A549 (cell line): ENCODE measurements at regions not wholly inside any gene's neighbourhood (a gene's known extent, or its start where the extent isn't known, plus 50 kb on each side); places are given as distances from the start of the nearest gene placed in this dataset.

Experiments used
- ATAC-seq, 2 experiments: fragments of 200-7000 bp in 1 of 2; fragments of >200 bp in 1 of 2; cut with Nextera tagmentation in 1 of 2; cut with Tn5 transposase in 1 of 2; 3 replicates each; pipeline versions ENCODE4 v1.8.0 to v1.9.1; 2018 to 2020; ENCODE audit warnings: mild to moderate bottlenecking in 1 of 2, moderate library complexity in 1 of 2
- CTCF ChIA-PET: fragments of 300-600 bp; sonication (Branson Sonifier 250); formaldehyde crosslinking; extraction: SDS; loops from one replicate; lab custom pipeline; 2021; ENCODE audit warnings: antibody characterized with exemption, inconsistent platforms; lab: Yijun Ruan, JAX
- POLR2A ChIA-PET: fragments of 350-600 bp; formaldehyde crosslinking; extraction: SDS; loops from one replicate; lab custom pipeline; 2021; ENCODE audit warnings: antibody characterized with exemption, inconsistent platforms; lab: Yijun Ruan, JAX
- DNase-seq, 2 experiments: peaks; one replicate each; pipeline versions ENCODE4 v3.0.0 to v3.0.0-alpha.2; 2011 to 2016; ENCODE audit warnings: low read depth in 1 of 2, low spot score in 1 of 2
- FAIRE-seq: peaks from 2 replicates; lab custom pipeline; 2011; peaks lifted over from hg19 to GRCh38; lab: Jason Lieb, UNC
- H3K27ac ChIP-seq, 2 experiments: fragments of >200 bp; sonication (Bioruptor Twin); formaldehyde crosslinking; 3 replicates each; pipeline ENCODE4 v1.5.1; 2016 to 2017
- H3K4me1 ChIP-seq: fragments of >200 bp; sonication (Bioruptor Twin); formaldehyde crosslinking; 3 replicates; pipeline ENCODE4 v1.6.1; 2016
- H3K4me2 ChIP-seq: fragments of >200 bp; sonication (Bioruptor Twin); formaldehyde crosslinking; 3 replicates; pipeline ENCODE4 v1.6.1; 2016
- H3K4me3 ChIP-seq: fragments of >200 bp; sonication (Bioruptor Twin); formaldehyde crosslinking; 3 replicates; pipeline ENCODE4 v1.5.1; 2016
- H3K9me3 ChIP-seq: fragments of >200 bp; sonication (Bioruptor Twin); formaldehyde crosslinking; 3 replicates; pipeline ENCODE4 v1.6.1; 2016
- ESRRA ChIP-seq: fragments of 150-350 bp; IDR thresholded peaks from 2 replicates; pipeline ENCODE4 v1.6.1; 2014; ENCODE audit warnings: mild to moderate bottlenecking, low read length, borderline replicate concordance
- GATA3 ChIP-seq: IDR thresholded peaks from 2 replicates; pipeline ENCODE4 v1.6.1; 2012; ENCODE audit warnings: borderline replicate concordance
- HOXA7 ChIP-seq: fragments of 250-450 bp; sonication (Bioruptor Pico); IDR thresholded peaks from 2 replicates; pipeline ENCODE4 v1.5.0; 2020; ENCODE audit warnings: mild to moderate bottlenecking, moderate library complexity
- HOXB5 ChIP-seq: fragments of 250-450 bp; sonication (Bioruptor Pico); IDR thresholded peaks from 2 replicates; pipeline ENCODE4 v1.5.0; 2020; ENCODE audit warnings: mild to moderate bottlenecking, moderate library complexity
- KDM5A ChIP-seq: fragments of 200-600 bp; sonication (generic); IDR thresholded peaks from 2 replicates; pipeline ENCODE4 v1.6.1; 2016; ENCODE audit warnings: antibody characterized with exemption, mild to moderate bottlenecking
- PHF8 ChIP-seq: fragments of 200-600 bp; sonication (generic); IDR thresholded peaks from 2 replicates; pipeline ENCODE4 v1.6.1; 2016; ENCODE audit warnings: low read depth, mild to moderate bottlenecking, antibody characterized with exemption, moderate library complexity, borderline replicate concordance
- ZC3H11A ChIP-seq: fragments of 450-650 bp; IDR thresholded peaks from 2 replicates; pipeline ENCODE4 v1.6.1; 2014; ENCODE audit warnings: antibody characterized with exemption, mild to moderate bottlenecking
- ZFP36 ChIP-seq: fragments of 450-650 bp; IDR thresholded peaks from 2 replicates; pipeline ENCODE4 v1.6.1; 2014; ENCODE audit warnings: borderline replicate concordance; ENCODE audit not compliant: partially characterized antibody
- WGBS: methylation state at CpG from one replicate; pipeline ENCODE4 v1.1.6; 2017; ENCODE audit errors: missing lambda C conversion rate; 5-methylcytosine and 5-hydroxymethylcytosine counted together
- TF ChIP-seq, protein P1 (sequence below): fragments of 450-650 bp; IDR thresholded peaks from 2 replicates; pipeline ENCODE4 v1.6.1; 2014; ENCODE audit warnings: antibody characterized with exemption
- TF ChIP-seq, protein P2 (sequence below): fragments of >200 bp; sonication (Bioruptor Twin); formaldehyde crosslinking; IDR thresholded peaks from 3 replicates; pipeline ENCODE4 v1.6.1; 2016
- TF ChIP-seq, protein P3 (sequence below): fragments of >200 bp; sonication (Bioruptor Twin); formaldehyde crosslinking; IDR thresholded peaks from 3 replicates; pipeline ENCODE4 v1.5.1; 2016

DNA sequence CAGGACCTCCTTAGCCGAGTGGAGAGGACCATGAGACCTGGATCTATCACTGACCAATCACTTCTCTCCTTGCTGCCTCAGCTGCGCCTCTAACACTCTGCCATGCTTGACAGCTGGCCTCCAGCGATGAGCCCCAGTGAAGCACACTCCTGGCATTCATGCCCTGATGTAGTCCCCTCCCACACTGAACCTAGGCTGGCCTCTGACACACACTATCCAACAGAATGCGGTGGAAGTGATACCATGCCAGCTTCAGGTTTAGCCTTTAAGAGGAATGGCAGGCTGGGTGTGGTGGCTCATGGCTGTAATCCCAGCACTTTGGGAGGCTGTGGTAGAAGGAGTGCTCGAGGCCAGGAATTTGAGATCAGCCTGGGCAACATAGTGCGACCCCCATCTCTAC lies 73.7 kb upstream of the LAPTM4A start:
- TF ChIP-seq GATA3: no peak
- no peak for TF ChIP-seq HOXA7 (CRISPR knock-in tag)
- TF ChIP-seq ESRRA: no peak
- no peak for TF ChIP-seq HOXB5 (CRISPR knock-in tag)
- TF ChIP-seq, all 56 proteins: peak for 0
- no peak for FAIRE-seq
- POLR2A ChIA-PET: no interaction called here
- no peaks in the 10 kb centered on the region for H3K4me1 ChIP-seq
- no peak overlapping the region for H3K4me3 ChIP-seq
- H3K9me3 ChIP-seq: no peaks in the 10 kb centered on the region
- CTCF ChIA-PET: interaction anchor here (1.2 to 8.1 kb wide), 5 partner anchors 9 to 166 kb away, joined by 3 to 69 read pairs (median 5); partner anchors contain the start of gene SDC1
- no peak for DNase-seq
- WGBS: 80% methylated on average over 6 of the region's 6 CpGs
- no peak overlapping the region for H3K4me2 ChIP-seq
- H3K27ac ChIP-seq: no peak overlapping the region
- peak in 1 of 2 experiments; percentile 8; a peak in 1 of 6 replicates for ATAC-seq

DNA sequence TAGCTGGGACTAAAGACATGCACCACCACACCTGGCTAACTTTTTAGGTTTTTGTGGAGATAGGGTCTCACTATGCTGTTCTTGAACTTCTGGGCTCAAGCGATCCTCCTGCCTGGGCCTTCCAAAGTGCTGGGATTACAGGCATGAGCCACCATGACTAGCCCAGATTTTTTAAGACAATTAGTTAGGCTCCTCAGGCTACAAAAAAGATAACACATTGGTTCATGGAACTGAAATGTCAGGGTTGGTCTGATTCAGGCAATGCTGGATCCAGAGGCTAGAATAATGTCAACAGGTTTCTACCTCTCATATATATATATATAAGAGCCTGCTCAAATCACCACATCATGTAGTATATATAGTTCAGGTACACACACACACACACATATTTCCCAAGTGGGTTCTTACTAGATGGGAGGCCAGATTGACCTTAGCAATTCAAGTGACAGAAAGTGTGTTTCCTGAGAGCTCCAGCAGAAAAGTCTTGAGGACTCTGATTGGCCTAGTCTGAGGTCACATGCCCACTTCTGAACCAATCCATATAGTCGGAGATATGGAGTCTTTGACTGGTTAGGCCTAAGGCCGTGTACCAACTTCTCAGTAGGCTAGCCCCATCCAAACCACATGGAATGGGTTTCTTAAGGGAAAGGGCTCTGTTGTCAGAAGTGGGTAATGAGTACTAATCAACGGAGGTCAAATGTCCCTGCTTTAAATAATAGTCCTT lies 72.6 kb upstream of the LAPTM4A start:
- Histone ChIP-seq H3K4me1 (no peaks in the 10 kb centered on the region), H3K4me2 (no peak overlapping the region), H3K9me3 (no peaks in the 10 kb centered on the region), H3K27ac (no peak overlapping the region), H3K4me3 (no peak overlapping the region)
- ATAC-seq (peak in 1 of 2 experiments; percentile 49; a peak in 3 of 6 replicates), FAIRE-seq (no peak), DNase-seq (no peak)
- ChIA-PET CTCF (interaction anchor here (1.3 to 8.1 kb wide), 4 partner anchors 12 to 102 kb away, joined by 3 to 69 read pairs (median 12); partner anchors contain the start of gene SDC1), POLR2A (no interaction called here)
- WGBS: 81% methylated on average over 4 of the region's 4 CpGs
- no peak for TF ChIP-seq ZFP36
- TF ChIP-seq PHF8: no peak
- TF ChIP-seq, protein P1, sequence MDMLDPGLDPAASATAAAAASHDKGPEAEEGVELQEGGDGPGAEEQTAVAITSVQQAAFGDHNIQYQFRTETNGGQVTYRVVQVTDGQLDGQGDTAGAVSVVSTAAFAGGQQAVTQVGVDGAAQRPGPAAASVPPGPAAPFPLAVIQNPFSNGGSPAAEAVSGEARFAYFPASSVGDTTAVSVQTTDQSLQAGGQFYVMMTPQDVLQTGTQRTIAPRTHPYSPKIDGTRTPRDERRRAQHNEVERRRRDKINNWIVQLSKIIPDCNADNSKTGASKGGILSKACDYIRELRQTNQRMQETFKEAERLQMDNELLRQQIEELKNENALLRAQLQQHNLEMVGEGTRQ: peak; percentile 73
- no peak for TF ChIP-seq KDM5A

DNA sequence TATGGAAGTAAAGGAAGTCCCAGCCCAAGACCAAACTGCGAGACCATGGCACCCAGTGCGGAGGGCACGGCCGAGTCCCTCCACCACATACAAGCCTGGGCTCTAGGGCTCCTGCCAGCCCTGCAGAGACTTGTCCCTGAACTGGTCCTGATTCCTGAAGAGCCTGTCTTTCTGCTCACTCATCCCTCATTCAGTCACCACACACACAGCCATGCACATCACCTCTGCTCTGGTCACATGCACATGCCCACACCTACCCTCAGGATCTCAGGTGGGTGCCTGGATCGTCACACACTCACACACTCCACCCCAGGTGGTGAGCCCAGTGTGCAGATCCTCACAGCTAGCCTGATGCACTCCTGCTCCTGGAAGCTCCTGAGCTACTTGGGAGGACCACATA lies 71.4 kb upstream of the LAPTM4A start:
- Histone ChIP-seq H3K4me1 (no peaks in the 10 kb centered on the region), H3K4me2 (no peak overlapping the region), H3K9me3 (no peaks in the 10 kb centered on the region), H3K27ac (no peak overlapping the region), H3K4me3 (no peak overlapping the region)
- TF ChIP-seq, protein P2, sequence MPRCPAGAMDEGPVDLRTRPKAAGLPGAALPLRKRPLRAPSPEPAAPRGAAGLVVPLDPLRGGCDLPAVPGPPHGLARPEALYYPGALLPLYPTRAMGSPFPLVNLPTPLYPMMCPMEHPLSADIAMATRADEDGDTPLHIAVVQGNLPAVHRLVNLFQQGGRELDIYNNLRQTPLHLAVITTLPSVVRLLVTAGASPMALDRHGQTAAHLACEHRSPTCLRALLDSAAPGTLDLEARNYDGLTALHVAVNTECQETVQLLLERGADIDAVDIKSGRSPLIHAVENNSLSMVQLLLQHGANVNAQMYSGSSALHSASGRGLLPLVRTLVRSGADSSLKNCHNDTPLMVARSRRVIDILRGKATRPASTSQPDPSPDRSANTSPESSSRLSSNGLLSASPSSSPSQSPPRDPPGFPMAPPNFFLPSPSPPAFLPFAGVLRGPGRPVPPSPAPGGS: no peak
- TF ChIP-seq ZC3H11A: no peak
- no peak for TF ChIP-seq GATA3
- TF ChIP-seq HOXB5 (CRISPR knock-in tag): no peak
- no peak for TF ChIP-seq PHF8
- ChIA-PET POLR2A (no interaction called here), CTCF (interaction anchor here (1.3 to 8.1 kb wide), 3 partner anchors 13 to 68 kb away, joined by 3 to 69 read pairs (median 3); no protein-coding TSS in a partner anchor)
- DNase-seq (no peak), FAIRE-seq (no peak), ATAC-seq (peak; percentile 25 to 27; a peak in 4 of 6 replicates)
- 84% methylated on average over 5 of the region's 5 CpGs for WGBS

DNA sequence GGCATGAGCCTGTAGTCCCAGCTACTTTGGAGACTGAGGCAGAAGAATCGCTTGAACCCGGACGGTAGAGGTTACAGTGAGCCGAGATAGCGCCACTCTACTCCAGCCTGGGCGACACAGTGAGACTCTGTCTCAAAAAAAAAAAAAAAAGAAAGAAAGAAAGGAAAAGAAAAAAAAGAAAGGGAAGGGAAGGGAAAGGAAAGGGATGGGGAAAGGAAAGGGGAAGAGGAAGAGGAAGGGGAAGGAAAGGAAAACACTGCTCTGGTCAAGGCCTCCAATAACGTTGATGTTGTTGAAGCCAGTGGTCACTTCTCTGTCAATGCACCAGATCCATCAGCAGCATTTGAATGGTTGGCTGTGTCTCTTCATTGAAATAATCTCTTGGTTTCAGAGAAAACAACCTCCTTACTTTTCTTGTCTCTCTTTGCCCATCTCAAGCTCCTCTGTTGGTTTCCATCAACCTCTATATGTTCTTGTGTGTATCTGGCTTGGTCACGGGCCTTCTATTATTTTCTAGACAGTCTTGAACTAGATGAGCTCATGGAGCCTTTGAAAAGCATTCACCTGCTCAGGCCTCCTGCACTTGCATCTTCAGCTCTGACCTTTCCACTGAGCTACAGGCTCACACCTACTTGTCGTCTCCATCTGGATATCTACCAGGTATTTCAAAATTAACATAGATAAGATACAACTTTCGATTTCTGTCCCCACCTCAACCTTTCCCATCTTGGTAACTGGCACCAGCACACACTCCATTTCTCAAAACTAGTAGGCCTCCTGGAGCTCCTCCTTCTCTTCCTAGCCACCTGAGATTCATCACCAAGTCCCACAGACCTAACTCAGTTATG lies 69.4 kb upstream of the LAPTM4A start:
- no peak for DNase-seq
- POLR2A ChIA-PET: no interaction called here
- WGBS: 82% methylated on average over 10 of the region's 10 CpGs
- Histone ChIP-seq H3K4me2 (no peak overlapping the region), H3K9me3 (no peaks in the 10 kb centered on the region)
- TF ChIP-seq, protein P3, sequence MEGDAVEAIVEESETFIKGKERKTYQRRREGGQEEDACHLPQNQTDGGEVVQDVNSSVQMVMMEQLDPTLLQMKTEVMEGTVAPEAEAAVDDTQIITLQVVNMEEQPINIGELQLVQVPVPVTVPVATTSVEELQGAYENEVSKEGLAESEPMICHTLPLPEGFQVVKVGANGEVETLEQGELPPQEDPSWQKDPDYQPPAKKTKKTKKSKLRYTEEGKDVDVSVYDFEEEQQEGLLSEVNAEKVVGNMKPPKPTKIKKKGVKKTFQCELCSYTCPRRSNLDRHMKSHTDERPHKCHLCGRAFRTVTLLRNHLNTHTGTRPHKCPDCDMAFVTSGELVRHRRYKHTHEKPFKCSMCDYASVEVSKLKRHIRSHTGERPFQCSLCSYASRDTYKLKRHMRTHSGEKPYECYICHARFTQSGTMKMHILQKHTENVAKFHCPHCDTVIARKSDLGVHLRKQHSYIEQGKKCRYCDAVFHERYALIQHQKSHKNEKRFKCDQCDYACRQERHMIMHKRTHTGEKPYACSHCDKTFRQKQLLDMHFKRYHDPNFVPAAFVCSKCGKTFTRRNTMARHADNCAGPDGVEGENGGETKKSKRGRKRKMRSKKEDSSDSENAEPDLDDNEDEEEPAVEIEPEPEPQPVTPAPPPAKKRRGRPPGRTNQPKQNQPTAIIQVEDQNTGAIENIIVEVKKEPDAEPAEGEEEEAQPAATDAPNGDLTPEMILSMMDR: no peak
- TF ChIP-seq, all 56 proteins: peak for 0
- Histone ChIP-seq H3K4me1 (no peaks in the 10 kb centered on the region), H3K4me3 (no peak overlapping the region), H3K27ac (no peak overlapping the region)
- ATAC-seq (no peak), FAIRE-seq (no peak)
- CTCF ChIA-PET: interaction anchor here (1.0 to 8.1 kb wide), 7 partner anchors 10 to 170 kb away, joined by 3 to 69 read pairs (median 5); partner anchors contain the start of gene SDC1
